Keratinocyte (primary cell): ENCODE measurements at regions not wholly inside any gene's neighbourhood (a gene's known extent, or its start where the extent isn't known, plus 50 kb on each side); places are given as distances from the start of the nearest gene placed in this dataset.
"Not testable (repeated sequence)": the region's sequence is repeated elsewhere in the genome, so short reads cannot be mapped to it uniquely, and the experiment has no call there.

Experiments used
- DNase-seq: peaks from one replicate; pipeline ENCODE4 v3.0.0-alpha.2; 2011; ENCODE audit warnings: low read depth, missing footprints, low spot score
- FAIRE-seq: peaks from 2 replicates; lab custom pipeline; 2011; peaks lifted over from hg19 to GRCh38; lab: Jason Lieb, UNC
- H2AFZ ChIP-seq: 2 replicates; pipeline ENCODE4 v1.6.0; 2012; ENCODE audit warnings: low read length, control low read depth, inconsistent platforms; ENCODE audit not compliant: control insufficient read depth
- H3K27ac ChIP-seq: 2 replicates; pipeline ENCODE4 v1.5.1; 2011; ENCODE audit warnings: low read length; ENCODE audit not compliant: control insufficient read depth, insufficient read depth
- H3K27me3 ChIP-seq: 3 replicates; pipeline ENCODE4 v1.6.0; 2011; ENCODE audit warnings: low read length; ENCODE audit not compliant: control insufficient read depth, insufficient read depth; ENCODE audit errors: extremely low read depth
- H3K36me3 ChIP-seq, 2 experiments: 2 replicates in 1 of 2; 3 replicates in 1 of 2; pipeline ENCODE4 v1.5.1; 2011; ENCODE audit warnings: low read length in 2 of 2, mild to moderate bottlenecking in 1 of 2; ENCODE audit not compliant: control insufficient read depth in 2 of 2, insufficient read depth in 2 of 2; ENCODE audit errors: extremely low read depth in 1 of 2
- H3K4me1 ChIP-seq: 3 replicates; pipeline ENCODE4 v1.5.1; 2011; ENCODE audit warnings: low read length; ENCODE audit not compliant: control insufficient read depth, insufficient read depth; ENCODE audit errors: extremely low read depth
- H3K4me2 ChIP-seq: 3 replicates; pipeline ENCODE4 v1.6.0; 2011; ENCODE audit warnings: low read depth, low read length; ENCODE audit not compliant: control insufficient read depth, insufficient read depth; ENCODE audit errors: extremely low read depth
- H3K4me3 ChIP-seq, 3 experiments: fragments of 200-600 bp in 1 of 3; sonication (generic) in 1 of 3; 2 replicates in 2 of 3; 3 replicates in 1 of 3; pipeline ENCODE4 v1.5.1; 2011 to 2016; ENCODE audit warnings: low read length in 3 of 3, mild to moderate bottlenecking in 3 of 3, control low read depth in 2 of 3, inconsistent platforms in 1 of 3, low read depth in 1 of 3, mixed read lengths in 1 of 3, mixed run types in 1 of 3, moderate library complexity in 1 of 3; ENCODE audit not compliant: control insufficient read depth in 2 of 3, insufficient read depth in 2 of 3; ENCODE audit errors: extremely low read depth in 1 of 3
- H3K79me2 ChIP-seq: 2 replicates; pipeline ENCODE4 v1.6.0; 2012; ENCODE audit warnings: low read length; ENCODE audit not compliant: control insufficient read depth, insufficient read depth
- H3K9ac ChIP-seq: 3 replicates; pipeline ENCODE4 v1.6.0; 2011; ENCODE audit warnings: low read length; ENCODE audit not compliant: control insufficient read depth, insufficient read depth; ENCODE audit errors: extremely low read depth
- H3K9me1 ChIP-seq: 3 replicates; pipeline ENCODE4 v1.6.0; 2011; ENCODE audit warnings: low read length; ENCODE audit not compliant: control insufficient read depth, insufficient read depth; ENCODE audit errors: extremely low read depth
- H3K9me3 ChIP-seq: 2 replicates; pipeline ENCODE4 v1.5.1; 2012; ENCODE audit warnings: low read depth, low read length; ENCODE audit not compliant: control insufficient read depth
- H4K20me1 ChIP-seq: 3 replicates; pipeline ENCODE4 v1.6.0; 2011; ENCODE audit warnings: low read length; ENCODE audit not compliant: control insufficient read depth, insufficient read depth; ENCODE audit errors: extremely low read depth
- EZH2 ChIP-seq: IDR thresholded peaks from one replicate; pipeline ENCODE4 v1.6.1; 2012; ENCODE audit warnings: inconsistent platforms, mild to moderate bottlenecking, low read length, moderate library complexity
- dilution Hi-C: fragments of 300-500 bp; cut with MboI; formaldehyde crosslinking; loops from one replicate; pipeline ENCODE4 v1.7.0; 2020; ENCODE audit warnings: low sequenced_read_pairs; ENCODE audit not compliant: extremely low pct_ligation_motif_present
- TF ChIP-seq, protein P1 (sequence below), 3 experiments: IDR thresholded peaks in 1 of 3; conservative IDR thresholded peaks in 1 of 3; optimal IDR thresholded peaks in 1 of 3; 2 replicates in 2 of 3; 3 replicates in 1 of 3; pipeline versions ENCODE3 to v1.5.1; 2011; ENCODE audit warnings: low read length in 3 of 3, mild to moderate bottlenecking in 3 of 3, moderate library complexity in 2 of 3, control low read depth in 1 of 3, inconsistent platforms in 1 of 3; ENCODE audit not compliant: insufficient read depth in 2 of 3; ENCODE audit errors: extremely low read depth in 1 of 3

DNA sequence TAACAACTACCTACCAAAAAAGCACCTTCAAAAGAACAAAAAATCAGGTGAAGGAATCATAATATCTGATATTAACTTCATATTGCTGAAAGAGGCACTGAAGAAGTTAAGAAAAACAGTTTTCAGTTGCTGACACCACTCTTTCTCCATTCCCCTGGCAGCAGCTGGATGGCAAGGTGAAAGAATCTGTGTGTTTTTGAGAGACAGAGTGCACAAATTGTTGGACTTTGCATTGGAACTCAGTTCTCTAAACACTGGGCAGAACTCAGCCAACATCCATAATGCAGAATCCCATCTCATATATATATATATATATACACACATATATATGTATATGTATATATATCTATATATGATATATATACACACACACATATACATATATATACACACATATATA lies 408.3 kb upstream of the MAGEC2 start:
- no peaks in the 10 kb centered on the region for H3K9me3 ChIP-seq
- H3K4me1 ChIP-seq: no peaks in the 10 kb centered on the region
- no peak for FAIRE-seq
- H3K36me3 ChIP-seq: no peaks in the 10 kb centered on the region
- H3K27me3 ChIP-seq: no peaks in the 10 kb centered on the region
- no peaks in the 10 kb centered on the region for H3K9me1 ChIP-seq
- no peak overlapping the region for H2AFZ ChIP-seq
- H3K79me2 ChIP-seq: no peaks in the 10 kb centered on the region
- no peaks in the 10 kb centered on the region for H4K20me1 ChIP-seq
- dilution Hi-C loops: no loop called here
- no peak overlapping the region for H3K9ac ChIP-seq
- H3K27ac ChIP-seq: no peak overlapping the region
- H3K4me2 ChIP-seq: no peak overlapping the region
- no peak overlapping the region for H3K4me3 ChIP-seq
- TF ChIP-seq EZH2: no peak
- no peak for DNase-seq

DNA sequence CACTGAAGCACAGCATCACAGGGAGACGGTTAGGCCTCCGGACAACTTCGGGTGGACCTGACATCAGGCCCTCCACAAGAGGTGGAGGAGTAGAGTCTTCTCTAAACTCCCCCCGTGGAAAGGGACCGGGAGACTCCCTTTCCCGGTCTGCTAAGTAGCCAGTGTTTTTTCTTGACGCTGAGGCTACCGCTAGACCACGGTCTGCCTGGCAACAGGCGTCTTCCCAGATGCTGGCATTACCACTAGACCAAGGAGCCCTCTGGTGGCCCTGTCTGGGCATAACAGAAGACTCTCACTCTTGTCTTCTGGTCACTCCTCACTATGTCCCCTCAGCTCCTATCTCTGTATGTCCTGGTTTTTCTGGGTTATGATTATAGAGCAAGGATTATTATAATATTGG lies 401.5 kb upstream of the MAGEC2 start:
- TF ChIP-seq, protein P1, sequence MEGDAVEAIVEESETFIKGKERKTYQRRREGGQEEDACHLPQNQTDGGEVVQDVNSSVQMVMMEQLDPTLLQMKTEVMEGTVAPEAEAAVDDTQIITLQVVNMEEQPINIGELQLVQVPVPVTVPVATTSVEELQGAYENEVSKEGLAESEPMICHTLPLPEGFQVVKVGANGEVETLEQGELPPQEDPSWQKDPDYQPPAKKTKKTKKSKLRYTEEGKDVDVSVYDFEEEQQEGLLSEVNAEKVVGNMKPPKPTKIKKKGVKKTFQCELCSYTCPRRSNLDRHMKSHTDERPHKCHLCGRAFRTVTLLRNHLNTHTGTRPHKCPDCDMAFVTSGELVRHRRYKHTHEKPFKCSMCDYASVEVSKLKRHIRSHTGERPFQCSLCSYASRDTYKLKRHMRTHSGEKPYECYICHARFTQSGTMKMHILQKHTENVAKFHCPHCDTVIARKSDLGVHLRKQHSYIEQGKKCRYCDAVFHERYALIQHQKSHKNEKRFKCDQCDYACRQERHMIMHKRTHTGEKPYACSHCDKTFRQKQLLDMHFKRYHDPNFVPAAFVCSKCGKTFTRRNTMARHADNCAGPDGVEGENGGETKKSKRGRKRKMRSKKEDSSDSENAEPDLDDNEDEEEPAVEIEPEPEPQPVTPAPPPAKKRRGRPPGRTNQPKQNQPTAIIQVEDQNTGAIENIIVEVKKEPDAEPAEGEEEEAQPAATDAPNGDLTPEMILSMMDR (optimal IDR thresholded peaks at IDR 0.05 in 1 of 3, IDR thresholded peaks at IDR 0.05 in 1 of 3, conservative IDR thresholded peaks at IDR 0.05 in 1 of 3; ENCODE audit: extremely low read depth in 1 of 3, insufficient read depth in 2 of 3, low read length in 3 of 3): peak in 1 of 3 experiments; percentile 19
- FAIRE-seq, dilution Hi-C loops, H3K4me3 ChIP-seq, H2AFZ ChIP-seq, H3K4me1 ChIP-seq, H4K20me1 ChIP-seq, H3K4me2 ChIP-seq, H3K27me3 ChIP-seq, H3K9me3 ChIP-seq, DNase-seq, H3K9ac ChIP-seq, H3K27ac ChIP-seq, H3K36me3 ChIP-seq, H3K79me2 ChIP-seq, H3K9me1 ChIP-seq: not testable (repeated sequence)

- H4K20me1 ChIP-seq: no peaks in the 10 kb centered on the region
- no peak overlapping the region for H2AFZ ChIP-seq
- H3K79me2 ChIP-seq: no peaks in the 10 kb centered on the region
- no peaks in the 10 kb centered on the region for H3K4me1 ChIP-seq
- H3K27me3 ChIP-seq: no peaks in the 10 kb centered on the region
- FAIRE-seq (no peak), DNase-seq (no peak)
- no peak for TF ChIP-seq EZH2
- TF ChIP-seq, protein P1 (optimal IDR thresholded peaks at IDR 0.05 in 1 of 3, IDR thresholded peaks at IDR 0.05 in 1 of 3, conservative IDR thresholded peaks at IDR 0.05 in 1 of 3; ENCODE audit: extremely low read depth in 1 of 3, insufficient read depth in 2 of 3, low read length in 3 of 3): no peak
- H3K4me3 ChIP-seq: no peak overlapping the region
- no peaks in the 10 kb centered on the region for H3K9me3 ChIP-seq
- H3K4me2 ChIP-seq: no peak overlapping the region
- dilution Hi-C loops: no loop called here
- H3K9ac ChIP-seq: no peak overlapping the region
- no peaks in the 10 kb centered on the region for H3K9me1 ChIP-seq
- H3K36me3 ChIP-seq: no peaks in the 10 kb centered on the region
- H3K27ac ChIP-seq: no peak overlapping the region
Observed at GRCh38 chrX:142601792-142602191, 396.7 kb upstream of the MAGEC2 start.
